ENCODE measurements at regions not wholly inside any gene's neighbourhood (a gene's known extent, or its start where the extent isn't known, plus 50 kb on each side); places are given as distances from the start of the nearest gene placed in this dataset.
"Not testable (repeated sequence)": the region's sequence is repeated elsewhere in the genome, so short reads cannot be mapped to it uniquely, and the experiment has no call there.

DNA sequence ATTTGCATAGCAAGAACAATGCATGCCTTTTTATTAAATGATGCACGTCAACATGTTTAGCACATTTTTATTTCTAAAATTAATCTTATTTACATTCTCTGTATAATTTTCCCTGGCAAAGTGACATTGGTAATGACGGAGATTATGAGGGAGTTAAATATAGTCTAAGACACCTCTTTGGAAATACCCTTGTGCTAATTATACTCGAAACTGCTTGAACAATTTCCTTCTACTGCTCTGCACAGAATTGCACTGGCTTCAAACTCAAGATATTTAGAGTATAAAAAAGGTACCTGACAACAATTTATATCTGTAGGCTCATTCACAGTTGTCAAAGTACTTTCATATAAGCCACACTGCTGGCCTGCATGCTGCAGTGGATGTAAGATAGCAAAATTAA is 602.7 kb downstream of the NXPH1 start:
- no peak for DNase-seq (ENCODE audit: low read depth, low spot score)

GRCh38 chr7:9071160-9071762 is 637.9 kb downstream of the NXPH1 start:
- DNase-seq (ENCODE audit: low read depth, low spot score): no peak

- DNase-seq (ENCODE audit: low read depth, low spot score): not testable (repeated sequence)
Observed at GRCh38 chr7:9075774-9076173, 642.4 kb downstream of the NXPH1 start.

- DNase-seq (ENCODE audit: low read depth, low spot score): no peak
Observed at GRCh38 chr7:9082203-9082602, 648.8 kb downstream of the NXPH1 start.

- no peak for DNase-seq (ENCODE audit: low read depth, low spot score)
Observed at GRCh38 chr7:9083837-9084236, 650.4 kb downstream of the NXPH1 start.

GRCh38 chr7:9091282-9091681 is 657.9 kb downstream of the NXPH1 start:
- no peak for DNase-seq (ENCODE audit: low read depth, low spot score)

- no peak for DNase-seq (ENCODE audit: low read depth, low spot score)
Observed at GRCh38 chr7:9097565-9098060, 664.2 kb downstream of the NXPH1 start.

DNA sequence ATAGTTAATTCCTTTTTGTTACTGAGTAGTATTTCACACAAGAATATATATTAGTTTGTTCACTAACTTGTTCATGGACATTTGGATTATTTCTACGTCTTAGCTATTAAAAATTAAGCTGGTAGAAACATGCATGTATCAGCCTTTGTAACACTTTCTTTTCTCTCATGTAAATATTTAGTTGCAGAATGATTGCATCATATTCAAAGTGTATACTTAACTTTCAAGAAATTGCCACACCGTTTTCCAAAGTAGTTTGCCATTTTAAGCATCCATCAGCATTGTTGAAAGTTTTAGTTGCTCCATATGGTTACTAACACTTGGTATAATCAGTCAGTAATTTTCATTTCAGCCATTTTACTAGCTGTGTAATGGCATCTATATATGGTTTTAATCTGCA is 666.9 kb downstream of the NXPH1 start:
- no peak for DNase-seq (ENCODE audit: low read depth, low spot score)

- no peak for DNase-seq (ENCODE audit: low read depth, low spot score)
Observed at GRCh38 chr7:9102846-9103245, 669.4 kb downstream of the NXPH1 start.

DNA sequence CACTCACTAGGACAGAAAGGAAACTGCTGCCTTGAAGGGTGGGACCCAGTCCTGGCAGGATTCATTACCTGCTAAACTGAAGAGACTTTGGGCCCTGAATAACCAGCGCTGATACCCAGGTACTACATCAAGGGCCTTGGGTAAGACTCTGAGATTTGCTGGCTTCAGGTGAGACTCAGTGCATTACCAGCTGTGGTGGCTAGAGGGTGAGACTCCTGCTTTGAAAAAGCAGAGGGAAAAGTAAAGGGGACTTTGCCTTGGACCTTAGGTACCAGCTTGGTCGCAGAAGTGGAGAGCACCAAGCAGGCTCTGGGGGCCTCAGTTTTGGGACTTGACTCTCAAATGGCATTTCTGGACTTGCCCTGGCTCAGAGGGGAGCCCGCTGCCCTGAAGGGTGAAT is 673.3 kb downstream of the NXPH1 start:
- no peak for DNase-seq (ENCODE audit: low read depth, low spot score)

- DNase-seq (ENCODE audit: low read depth, low spot score): no peak
Observed at GRCh38 chr7:9120331-9120730, 686.9 kb downstream of the NXPH1 start.

GRCh38 chr7:9124320-9124719 is 690.9 kb downstream of the NXPH1 start:
- DNase-seq (ENCODE audit: low read depth, low spot score): no peak

GRCh38 chr7:9125246-9125645 is 691.8 kb downstream of the NXPH1 start:
- no peak for DNase-seq (ENCODE audit: low read depth, low spot score)

DNA sequence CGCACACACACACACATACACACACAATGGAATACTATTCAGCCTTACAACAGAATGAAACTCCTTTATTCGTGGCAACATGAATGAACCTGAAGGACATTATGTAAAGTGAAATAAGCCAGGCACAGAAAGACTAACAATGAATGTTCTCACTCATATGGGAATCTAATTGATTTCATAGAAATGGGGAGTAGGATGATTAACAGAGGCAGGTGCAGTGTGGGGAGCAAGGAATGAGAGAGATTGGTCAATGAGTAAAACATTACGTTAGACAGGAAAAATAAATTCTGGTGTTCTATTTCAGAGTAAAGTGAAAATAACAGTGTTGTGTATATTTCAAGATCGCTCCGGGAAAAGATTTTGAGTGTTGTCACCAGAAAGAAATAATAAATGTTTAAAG is 694.5 kb downstream of the NXPH1 start:
- no peak for DNase-seq (ENCODE audit: low read depth, low spot score)

DNA sequence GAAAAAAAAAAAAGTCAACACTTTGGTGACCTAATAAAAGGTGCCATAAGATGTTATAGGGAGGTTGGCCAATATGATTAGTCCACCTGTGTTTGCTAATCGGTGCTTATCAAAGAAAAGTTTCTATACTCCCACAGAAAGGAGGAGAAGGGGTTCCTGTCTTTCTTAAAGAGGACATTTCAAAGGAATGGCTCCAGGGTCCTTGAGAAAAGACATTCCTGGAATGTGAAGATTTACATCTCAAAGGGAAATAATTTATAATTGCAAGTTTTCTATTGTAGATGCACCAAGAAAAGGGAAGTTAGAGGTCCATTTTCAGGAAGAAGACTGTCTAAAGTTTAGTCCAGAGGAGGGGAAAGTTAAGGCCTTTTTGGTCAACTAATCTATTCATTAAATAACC is 715.3 kb downstream of the NXPH1 start:
- DNase-seq (ENCODE audit: low read depth, low spot score): peak; percentile 12

GRCh38 chr7:9149499-9150082 is 716.2 kb downstream of the NXPH1 start:
- no peak for DNase-seq (ENCODE audit: low read depth, low spot score)

DNA sequence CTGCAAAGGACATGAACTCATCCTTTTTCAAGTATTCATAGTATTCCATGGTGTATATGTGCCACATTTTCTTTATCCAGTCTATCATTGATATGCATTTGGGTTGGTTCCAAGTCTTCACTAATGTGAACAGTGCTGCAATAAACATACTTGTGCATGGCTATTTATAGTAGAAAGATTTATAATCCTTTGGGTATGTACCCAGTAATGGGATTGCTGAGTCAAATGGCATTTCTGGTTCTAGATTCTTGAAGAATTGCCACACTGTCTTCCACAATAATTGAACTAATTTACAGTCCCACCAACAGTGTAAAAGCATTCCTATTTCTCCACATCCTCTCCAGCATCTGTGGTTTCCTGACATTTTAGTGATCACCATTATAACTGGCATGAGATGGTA is 730.3 kb downstream of the NXPH1 start:
- not testable (repeated sequence) for DNase-seq (ENCODE audit: low read depth, low spot score)

- no peak for DNase-seq (ENCODE audit: low read depth, low spot score)
Observed at GRCh38 chr7:9175871-9176270, 742.5 kb downstream of the NXPH1 start.

GRCh38 chr7:9181356-9181755 is 747.9 kb downstream of the NXPH1 start:
- no peak for DNase-seq (ENCODE audit: low read depth, low spot score)

- DNase-seq (ENCODE audit: low read depth, low spot score): no peak
Observed at GRCh38 chr7:9186730-9187129, 753.3 kb downstream of the NXPH1 start.

DNA sequence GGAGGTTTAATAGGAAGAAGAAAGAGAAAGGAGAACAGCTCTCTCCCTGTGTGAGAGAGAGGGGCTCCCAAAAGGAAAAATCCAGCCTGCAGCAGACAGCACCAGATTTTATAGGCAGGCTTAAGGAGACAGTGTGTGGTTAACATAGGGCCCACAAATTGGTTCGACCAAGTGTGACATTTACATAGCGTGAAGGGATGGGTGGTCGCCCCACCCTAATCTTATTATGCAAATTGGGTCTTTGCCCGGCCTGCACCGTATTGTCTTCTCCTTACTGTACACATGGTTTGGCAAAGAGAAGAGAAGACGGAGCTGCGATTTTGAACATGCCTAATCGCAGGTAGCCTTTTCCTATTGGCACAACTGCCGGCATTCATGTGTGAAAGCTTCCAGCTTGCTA is 756.3 kb downstream of the NXPH1 start:
- DNase-seq (ENCODE audit: low read depth, low spot score): no peak

DNA sequence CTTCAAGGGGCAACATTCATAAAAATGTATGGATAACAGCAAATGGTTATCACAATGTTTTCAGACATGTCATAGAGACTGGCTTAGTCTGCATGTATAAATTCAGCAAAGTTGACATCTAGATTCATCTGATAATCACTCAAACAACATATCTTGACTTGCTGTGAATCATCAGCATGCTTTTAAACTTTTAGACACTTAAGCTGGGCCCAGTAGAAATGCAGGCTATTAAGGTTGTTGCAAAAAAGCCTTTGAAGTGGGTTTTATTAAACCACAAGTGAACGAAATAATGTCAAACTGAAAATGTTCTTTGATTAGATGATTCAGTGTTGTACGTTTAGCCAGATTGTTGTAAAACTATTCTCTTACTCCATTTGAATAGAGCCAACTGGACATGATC is 759.6 kb downstream of the NXPH1 start:
- DNase-seq (ENCODE audit: low read depth, low spot score): no peak

GRCh38 chr7:9200626-9201025 is 767.2 kb downstream of the NXPH1 start:
- DNase-seq (ENCODE audit: low read depth, low spot score): no peak

DNA sequence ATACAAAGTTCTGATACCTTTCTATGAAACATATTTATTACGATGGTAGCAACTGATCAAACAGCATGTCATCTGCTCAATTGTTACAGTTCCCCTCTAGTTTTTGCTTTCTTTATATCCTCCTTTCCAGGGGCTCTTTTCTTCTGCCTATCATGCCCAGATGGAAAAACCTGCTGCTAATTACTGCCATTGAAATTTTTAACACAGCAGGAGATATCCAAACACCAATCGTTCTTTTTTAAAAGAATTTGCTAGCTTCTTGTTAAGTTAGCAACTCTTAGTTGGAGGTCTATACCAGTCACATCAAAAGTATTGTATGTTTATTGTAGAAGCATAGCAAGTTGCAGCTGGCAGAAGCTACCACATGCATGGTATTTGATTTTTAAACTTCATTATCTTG is 768.5 kb downstream of the NXPH1 start:
- no peak for DNase-seq (ENCODE audit: low read depth, low spot score)

Measured in iPS DF 19.7 (cell line).